HAP-1 (cell line): ENCODE measurements at regions not wholly inside any gene's neighbourhood (a gene's known extent, or its start where the extent isn't known, plus 50 kb on each side); places are given as distances from the start of the nearest gene placed in this dataset.
A peak's percentile ranks its signal among the peaks of the same experiment; 100 is the strongest.
"Not testable (repeated sequence)": the region's sequence is repeated elsewhere in the genome, so short reads cannot be mapped to it uniquely, and the experiment has no call there.

Experiments used
- DNase-seq, 2 experiments: peaks; one replicate each; pipeline ENCODE4 v3.0.0-alpha.2; 2016 to 2020; ENCODE audit warnings: low spot score in 2 of 2
- H3K27me3 ChIP-seq: fragments of 250-450 bp; sonication (Bioruptor Pico); 2 replicates; pipeline ENCODE4 v1.5.1; 2020; ENCODE audit warnings: low read depth, mild to moderate bottlenecking, moderate library complexity
- H3K36me3 ChIP-seq: fragments of 250-450 bp; sonication (Bioruptor Pico); replicated peaks from 2 replicates; pipeline ENCODE4 v1.5.1; 2020; ENCODE audit warnings: mild to moderate bottlenecking
- H3K4me1 ChIP-seq: fragments of 250-450 bp; sonication (Bioruptor Pico); 2 replicates; pipeline ENCODE4 v1.5.1; 2020; ENCODE audit warnings: mild to moderate bottlenecking
- H3K4me3 ChIP-seq: fragments of 250-450 bp; sonication (Bioruptor Pico); 2 replicates; pipeline ENCODE4 v1.5.1; 2020; ENCODE audit warnings: mild to moderate bottlenecking, moderate library complexity
- H3K9me3 ChIP-seq: fragments of 250-450 bp; sonication (Bioruptor Pico); 2 replicates; pipeline ENCODE4 v1.5.1; 2020; ENCODE audit warnings: mild to moderate bottlenecking, moderate library complexity
- in situ Hi-C: fragments of 300-500 bp; cut with MboI; formaldehyde crosslinking; loops from 3 replicates; pipeline ENCODE4 v1.14.3; 2020; ENCODE audit warnings: low sequenced_read_pairs, inconsistent platforms, mixed read lengths

DNA sequence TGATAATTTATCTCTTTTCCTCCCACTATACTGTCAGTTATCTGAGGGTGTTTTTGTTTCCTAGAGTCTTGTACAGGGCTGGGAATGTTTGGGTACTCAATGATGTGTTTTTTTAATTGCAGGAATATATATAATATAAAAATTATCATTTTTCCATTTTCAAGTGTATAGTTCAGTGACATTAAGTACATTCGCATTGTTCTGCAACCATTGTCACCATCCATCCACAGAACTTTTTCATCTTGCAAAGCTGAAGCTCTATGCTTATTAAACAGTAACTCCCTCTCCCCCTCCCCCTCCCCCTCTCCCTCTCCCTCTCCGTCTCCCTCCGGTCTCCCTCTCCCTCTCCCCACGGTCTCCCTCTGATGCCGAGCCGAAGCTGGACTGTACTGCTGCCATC lies 93.0 kb upstream of the MANSC4 start:
- H3K4me1 ChIP-seq, result peaks cover 5% of the 10 kb centered on the region; the same call in 1 of the 2 replicates
- in situ Hi-C loops, result no loop called here
- H3K4me3 ChIP-seq, result no peak overlapping the region
- no peak for DNase-seq
- no peaks in the 10 kb centered on the region for H3K36me3 ChIP-seq
- H3K27me3 ChIP-seq, result no peaks in the 10 kb centered on the region
- no peaks in the 10 kb centered on the region for H3K9me3 ChIP-seq

DNA sequence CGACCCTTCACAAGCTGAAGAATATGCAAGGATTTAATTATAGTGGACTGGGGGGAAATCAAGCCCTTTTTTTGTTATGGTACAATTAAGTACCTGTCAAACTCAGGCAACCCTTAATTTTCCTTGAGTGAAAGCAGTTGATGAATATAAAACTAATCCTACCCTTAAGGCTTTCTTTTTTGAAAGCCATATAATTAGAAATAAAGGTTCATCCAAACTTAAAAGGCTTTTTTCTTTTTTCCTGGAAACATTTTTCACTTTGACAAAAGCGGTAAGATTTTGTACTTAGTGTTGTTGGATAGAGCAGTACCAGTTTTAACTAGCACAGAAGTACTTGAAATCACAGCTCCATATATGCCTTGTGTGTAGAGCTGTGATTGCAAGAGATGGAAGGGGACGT lies 91.9 kb upstream of the MANSC4 start:
- H3K4me3 ChIP-seq, result no peak overlapping the region
- no peaks in the 10 kb centered on the region for H3K27me3 ChIP-seq
- in situ Hi-C loops, result no loop called here
- H3K4me1 ChIP-seq, result peaks cover 5% of the 10 kb centered on the region; the same call in 1 of the 2 replicates
- DNase-seq, result peak in 1 of 2 experiments; percentile 54
- H3K36me3 ChIP-seq, result no peaks in the 10 kb centered on the region
- no peaks in the 10 kb centered on the region for H3K9me3 ChIP-seq

- Histone ChIP-seq H3K4me3 (no peak overlapping the region), H3K4me1 (peaks cover 5% of the 10 kb centered on the region; the same call in 1 of the 2 replicates), H3K36me3 (no peaks in the 10 kb centered on the region), H3K9me3 (no peaks in the 10 kb centered on the region), H3K27me3 (no peaks in the 10 kb centered on the region)
- in situ Hi-C loops, result no loop called here
- no peak for DNase-seq
These were observed 90.9 kb upstream of the MANSC4 start for GRCh38 chr12:27870939-27871338.

- H3K4me1 ChIP-seq, result peaks cover 5% of the 10 kb centered on the region; the same call in 1 of the 2 replicates
- H3K27me3 ChIP-seq, result no peaks in the 10 kb centered on the region
- no peak for DNase-seq
- no peaks in the 10 kb centered on the region for H3K36me3 ChIP-seq
- H3K9me3 ChIP-seq, result no peaks in the 10 kb centered on the region
- in situ Hi-C loops, result no loop called here
- no peak overlapping the region for H3K4me3 ChIP-seq
These were observed 89.5 kb upstream of the MANSC4 start for GRCh38 chr12:27869567-27869966.

- in situ Hi-C loops, result no loop called here
These were observed 88.1 kb upstream of the MANSC4 start for GRCh38 chr12:27868139-27868538.

DNA sequence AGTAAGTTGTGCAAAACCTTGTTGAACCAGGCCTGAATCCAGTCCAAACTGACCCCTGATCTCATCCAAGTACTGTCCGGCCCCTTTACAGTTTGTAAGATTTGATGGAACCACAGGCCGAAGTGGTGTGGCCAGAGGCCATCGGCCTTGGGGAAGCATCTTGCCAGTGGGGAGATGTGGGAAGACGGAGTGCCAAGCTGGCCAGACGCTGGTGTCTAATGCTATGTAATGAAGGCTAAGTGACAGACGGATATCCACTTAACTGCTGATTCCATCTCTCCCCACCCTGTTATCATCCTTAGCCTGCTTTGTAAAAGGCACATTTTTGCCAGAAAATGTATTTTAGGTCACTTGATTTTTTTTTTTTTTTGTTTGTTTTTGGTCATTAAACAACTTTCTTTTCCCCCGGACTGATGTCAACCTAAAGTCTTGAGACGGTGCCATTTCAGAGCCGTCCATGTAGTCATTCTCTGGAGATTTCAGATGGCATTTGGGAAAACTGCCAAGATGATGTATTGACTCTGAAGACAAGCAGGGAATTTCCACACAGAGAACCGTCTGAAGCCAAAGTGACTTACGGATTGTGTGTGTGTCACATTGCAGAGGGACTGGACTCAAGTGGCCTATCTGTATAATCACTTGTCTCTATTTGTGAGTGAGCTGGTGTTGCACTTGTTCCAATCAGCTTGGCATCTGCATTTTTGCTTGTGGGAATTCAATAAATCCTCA lies 86.5 kb upstream of the MANSC4 start:
- DNase-seq, result no peak
- Histone ChIP-seq H3K27me3 (no peaks in the 10 kb centered on the region), H3K36me3 (no peaks in the 10 kb centered on the region), H3K4me3 (no peak overlapping the region), H3K4me1 (peaks cover 4% of the 10 kb centered on the region; the same call in 1 of the 2 replicates), H3K9me3 (no peaks in the 10 kb centered on the region)
- in situ Hi-C loops, result no loop called here

More at GRCh38 chr12:27868139-27868538, 88.1 kb upstream of the MANSC4 start:
- H3K36me3 ChIP-seq, result no peaks in the 10 kb centered on the region
- H3K9me3 ChIP-seq, result no peaks in the 10 kb centered on the region
- peaks cover 5% of the 10 kb centered on the region; the same call in 1 of the 2 replicates for H3K4me1 ChIP-seq
- DNase-seq, result no peak
- no peak overlapping the region for H3K4me3 ChIP-seq
- H3K27me3 ChIP-seq, result no peaks in the 10 kb centered on the region

GRCh38 chr12:27865421-27865820 lies 85.4 kb upstream of the MANSC4 start:
- in situ Hi-C loops, result no loop called here
- no peaks in the 10 kb centered on the region for H3K27me3 ChIP-seq
- no peaks in the 10 kb centered on the region for H3K9me3 ChIP-seq
- H3K4me1 ChIP-seq, result no peaks in the 10 kb centered on the region
- DNase-seq, result no peak
- no peak overlapping the region for H3K4me3 ChIP-seq
- H3K36me3 ChIP-seq, result no peaks in the 10 kb centered on the region

GRCh38 chr12:27864521-27864920 lies 84.5 kb upstream of the MANSC4 start:
- DNase-seq, result no peak
- no peaks in the 10 kb centered on the region for H3K9me3 ChIP-seq
- no peaks in the 10 kb centered on the region for H3K36me3 ChIP-seq
- in situ Hi-C loops, result no loop called here
- H3K4me1 ChIP-seq, result no peaks in the 10 kb centered on the region
- no peak overlapping the region for H3K4me3 ChIP-seq
- H3K27me3 ChIP-seq, result no peaks in the 10 kb centered on the region

GRCh38 chr12:27863839-27864238 lies 83.8 kb upstream of the MANSC4 start:
- Histone ChIP-seq H3K4me1 (no peaks in the 10 kb centered on the region), H3K9me3 (no peaks in the 10 kb centered on the region), H3K4me3 (no peak overlapping the region), H3K27me3 (no peaks in the 10 kb centered on the region), H3K36me3 (no peaks in the 10 kb centered on the region)
- DNase-seq, result no peak
- in situ Hi-C loops, result no loop called here

- Histone ChIP-seq H3K27me3 (no peaks in the 10 kb centered on the region), H3K4me1 (no peaks in the 10 kb centered on the region), H3K36me3 (no peaks in the 10 kb centered on the region), H3K4me3 (no peak overlapping the region), H3K9me3 (no peaks in the 10 kb centered on the region)
- DNase-seq, result no peak
- in situ Hi-C loops, result no loop called here
These were observed 81.6 kb upstream of the MANSC4 start for GRCh38 chr12:27861428-27862167.

- H3K4me3 ChIP-seq, result no peak overlapping the region
- H3K36me3 ChIP-seq, result no peaks in the 10 kb centered on the region
- no peaks in the 10 kb centered on the region for H3K4me1 ChIP-seq
- no peak for DNase-seq
- H3K9me3 ChIP-seq, result no peaks in the 10 kb centered on the region
- in situ Hi-C loops, result no loop called here
- H3K27me3 ChIP-seq, result no peaks in the 10 kb centered on the region
These were observed 79.6 kb upstream of the MANSC4 start for GRCh38 chr12:27859648-27860047.

DNA sequence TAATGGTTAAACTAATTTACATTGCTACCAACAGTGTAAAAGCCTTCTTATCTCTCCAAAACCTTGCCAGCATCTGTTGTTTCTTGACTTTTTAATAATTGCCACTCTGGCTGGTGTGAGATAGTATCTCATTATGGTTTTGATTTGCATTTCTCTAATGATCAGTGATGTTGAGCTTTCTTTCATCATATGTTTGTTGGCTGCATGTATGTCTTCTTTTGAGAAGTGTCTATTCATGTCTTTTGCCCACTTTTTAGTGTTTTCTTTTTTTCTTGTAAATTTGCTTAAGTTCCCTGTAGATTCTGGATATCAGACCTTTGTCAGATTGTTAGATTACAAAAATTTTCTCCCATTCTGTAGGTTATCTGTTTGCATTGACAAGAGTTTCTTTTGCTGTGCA lies 77.0 kb upstream of the MANSC4 start:
- H3K4me3 ChIP-seq, result not testable (repeated sequence)

DNA sequence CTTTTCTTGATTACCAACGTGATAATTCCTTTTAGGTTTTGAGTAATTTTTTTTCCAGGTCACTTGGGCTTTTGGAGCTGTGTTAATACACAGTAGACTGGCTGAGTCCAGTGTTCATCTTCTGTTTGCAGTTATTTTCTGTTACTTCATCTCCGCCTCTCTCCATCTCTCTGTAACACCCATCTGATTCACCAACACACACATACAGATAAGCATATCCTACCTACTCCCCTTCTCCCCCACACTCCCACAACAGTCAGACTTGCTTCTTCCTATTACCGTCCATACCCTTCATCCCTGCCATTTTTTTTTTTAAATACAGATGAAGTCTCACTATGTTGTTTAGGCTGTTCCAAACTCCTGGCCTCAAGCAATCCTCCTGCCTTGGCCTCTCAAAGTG lies 72.7 kb upstream of the MANSC4 start:
- Histone ChIP-seq H3K9me3 (no peaks in the 10 kb centered on the region), H3K4me1 (no peaks in the 10 kb centered on the region), H3K27me3 (no peaks in the 10 kb centered on the region), H3K4me3 (no peak overlapping the region), H3K36me3 (no peaks in the 10 kb centered on the region)
- DNase-seq, result no peak
- in situ Hi-C loops, result no loop called here

More for the DNA sequence above, 77.0 kb upstream of the MANSC4 start:
- H3K4me1 ChIP-seq, H3K36me3 ChIP-seq, DNase-seq, in situ Hi-C loops, H3K9me3 ChIP-seq, H3K27me3 ChIP-seq: not testable (repeated sequence)
